Erythroblast (primary cell): ENCODE measurements at regions not wholly inside any gene's neighbourhood (a gene's known extent, or its start where the extent isn't known, plus 50 kb on each side); places are given as distances from the start of the nearest gene placed in this dataset.

Experiments
- GATA1 ChIP-seq: IDR thresholded peaks from 2 replicates; pipeline ENCODE4 v1.6.1; 2011; ENCODE audit warnings: low read depth, mild to moderate bottlenecking, control low read depth, low read length, moderate library complexity
- POLR2A ChIP-seq: IDR thresholded peaks from 2 replicates; pipeline ENCODE4 v1.6.1; 2011; ENCODE audit warnings: mild to moderate bottlenecking, low read length

GRCh38 chr11:10926801-10927211, 69.0 kb upstream of the ZBED5 start:
- TF ChIP-seq POLR2A = no peak
- no peak for TF ChIP-seq GATA1
